ENCODE measurements at regions not wholly inside any gene's neighbourhood (a gene's known extent, or its start where the extent isn't known, plus 50 kb on each side); places are given as distances from the start of the nearest gene placed in this dataset.

DNA sequence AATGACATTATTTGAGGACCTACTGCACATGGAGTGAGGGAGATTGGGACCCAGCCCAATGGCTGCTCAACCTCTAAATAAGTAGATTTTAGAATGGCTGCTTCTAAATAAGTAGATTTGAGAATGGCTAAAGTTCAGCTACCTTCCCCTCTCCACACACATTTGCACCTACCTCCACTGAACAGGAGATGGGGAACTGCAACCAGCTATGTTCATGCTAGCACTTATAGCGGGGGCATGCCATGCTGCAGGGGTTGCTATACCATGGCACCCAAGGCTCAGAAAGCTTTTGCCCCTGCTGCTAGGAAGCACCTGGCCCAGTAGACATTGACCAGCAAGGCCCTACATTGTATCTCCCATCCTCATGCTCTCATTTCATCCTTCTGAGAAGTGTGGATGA lies 70.2 kb upstream of the MAOA start:
- Mint-ChIP-seq H3K27ac (ENCODE audit: unreplicated experiment) (no peak overlapping the region), H3K4me1 (ENCODE audit: low read depth, unreplicated experiment) (no peaks in the 10 kb centered on the region), H3K36me3 (ENCODE audit: unreplicated experiment) (no peaks in the 10 kb centered on the region), H3K4me3 (ENCODE audit: unreplicated experiment) (no peak overlapping the region), H3K27me3 (ENCODE audit: unreplicated experiment) (no peaks in the 10 kb centered on the region), H3K9me3 (ENCODE audit: unreplicated experiment) (no peaks in the 10 kb centered on the region)
- DNase-seq: no peak
- TF ChIP-seq, protein P1, sequence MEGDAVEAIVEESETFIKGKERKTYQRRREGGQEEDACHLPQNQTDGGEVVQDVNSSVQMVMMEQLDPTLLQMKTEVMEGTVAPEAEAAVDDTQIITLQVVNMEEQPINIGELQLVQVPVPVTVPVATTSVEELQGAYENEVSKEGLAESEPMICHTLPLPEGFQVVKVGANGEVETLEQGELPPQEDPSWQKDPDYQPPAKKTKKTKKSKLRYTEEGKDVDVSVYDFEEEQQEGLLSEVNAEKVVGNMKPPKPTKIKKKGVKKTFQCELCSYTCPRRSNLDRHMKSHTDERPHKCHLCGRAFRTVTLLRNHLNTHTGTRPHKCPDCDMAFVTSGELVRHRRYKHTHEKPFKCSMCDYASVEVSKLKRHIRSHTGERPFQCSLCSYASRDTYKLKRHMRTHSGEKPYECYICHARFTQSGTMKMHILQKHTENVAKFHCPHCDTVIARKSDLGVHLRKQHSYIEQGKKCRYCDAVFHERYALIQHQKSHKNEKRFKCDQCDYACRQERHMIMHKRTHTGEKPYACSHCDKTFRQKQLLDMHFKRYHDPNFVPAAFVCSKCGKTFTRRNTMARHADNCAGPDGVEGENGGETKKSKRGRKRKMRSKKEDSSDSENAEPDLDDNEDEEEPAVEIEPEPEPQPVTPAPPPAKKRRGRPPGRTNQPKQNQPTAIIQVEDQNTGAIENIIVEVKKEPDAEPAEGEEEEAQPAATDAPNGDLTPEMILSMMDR (IDR thresholded peaks at IDR 0.05; ENCODE audit: partially characterized antibody, unreplicated experiment): no peak

DNA sequence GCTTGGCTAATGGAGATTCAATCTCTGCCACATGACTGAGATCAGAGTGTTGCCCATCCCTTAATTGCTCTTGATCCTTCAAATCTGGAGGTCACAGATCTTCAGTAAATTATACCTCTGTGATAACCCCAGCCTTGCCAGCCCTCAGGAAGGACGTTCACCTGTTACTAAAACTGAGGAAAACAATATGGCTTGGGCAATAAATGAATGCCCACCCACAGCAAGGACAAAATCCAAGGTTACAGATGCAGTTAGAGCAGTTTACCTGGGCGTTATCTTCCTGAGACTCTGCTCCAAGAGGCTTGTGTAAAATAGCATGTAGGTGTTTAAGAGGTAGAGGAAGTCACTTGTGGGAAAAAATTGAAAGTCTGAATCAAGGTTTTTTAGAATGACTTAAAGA lies 69.3 kb upstream of the MAOA start:
- DNase-seq: no peak
- H3K4me1 Mint-ChIP-seq (ENCODE audit: low read depth, unreplicated experiment): no peaks in the 10 kb centered on the region
- no peak overlapping the region for H3K27ac Mint-ChIP-seq (ENCODE audit: unreplicated experiment)
- H3K9me3 Mint-ChIP-seq (ENCODE audit: unreplicated experiment): no peaks in the 10 kb centered on the region
- TF ChIP-seq, protein P1 (IDR thresholded peaks at IDR 0.05; ENCODE audit: partially characterized antibody, unreplicated experiment): no peak
- no peaks in the 10 kb centered on the region for H3K27me3 Mint-ChIP-seq (ENCODE audit: unreplicated experiment)
- no peak overlapping the region for H3K4me3 Mint-ChIP-seq (ENCODE audit: unreplicated experiment)
- H3K36me3 Mint-ChIP-seq (ENCODE audit: unreplicated experiment): no peaks in the 10 kb centered on the region

DNA sequence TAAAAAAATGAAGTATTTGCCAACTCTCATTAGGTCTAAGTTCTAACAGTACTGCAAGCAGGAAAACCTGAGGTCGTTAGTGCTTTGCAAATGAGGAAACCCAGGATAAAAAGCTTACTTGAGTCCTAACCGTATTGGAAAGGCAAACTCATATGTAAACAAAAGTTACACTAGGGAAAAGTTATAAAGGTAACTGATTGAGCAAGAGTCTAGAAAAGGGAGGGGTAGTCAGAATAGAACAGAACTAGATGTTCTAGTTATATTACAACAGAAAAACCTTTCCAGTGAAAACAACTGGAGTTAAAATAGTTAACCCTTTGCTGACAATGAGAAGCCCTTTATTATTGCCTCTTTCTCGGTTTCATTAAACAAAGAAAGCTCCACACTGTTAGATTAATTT lies 66.4 kb upstream of the MAOA start:
- Mint-ChIP-seq H3K9me3 (ENCODE audit: unreplicated experiment) (no peaks in the 10 kb centered on the region), H3K27me3 (ENCODE audit: unreplicated experiment) (no peaks in the 10 kb centered on the region), H3K4me1 (ENCODE audit: low read depth, unreplicated experiment) (no peaks in the 10 kb centered on the region), H3K4me3 (ENCODE audit: unreplicated experiment) (no peak overlapping the region), H3K36me3 (ENCODE audit: unreplicated experiment) (no peaks in the 10 kb centered on the region), H3K27ac (ENCODE audit: unreplicated experiment) (no peak overlapping the region)
- no peak for DNase-seq
- TF ChIP-seq, protein P1 (IDR thresholded peaks at IDR 0.05; ENCODE audit: partially characterized antibody, unreplicated experiment): no peak

DNA sequence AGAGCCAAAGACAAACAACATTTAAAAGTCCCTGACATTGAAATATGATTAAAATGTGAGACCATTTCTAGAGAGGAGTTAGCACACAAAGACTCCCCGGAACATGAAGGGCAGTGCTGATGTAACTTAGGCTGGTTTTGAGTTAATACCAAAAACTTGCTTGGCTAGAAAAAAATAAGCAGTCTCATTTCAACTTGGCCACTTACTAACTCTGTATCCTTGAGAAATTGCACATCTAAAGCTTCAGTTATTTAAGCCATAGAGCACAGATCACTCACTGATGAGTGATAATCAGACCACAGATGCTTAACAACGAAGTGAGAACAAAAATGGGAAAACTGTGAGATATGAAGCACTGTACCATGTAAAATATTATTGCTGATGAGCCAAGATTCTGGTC lies 65.9 kb upstream of the MAOA start:
- Mint-ChIP-seq H3K36me3 (ENCODE audit: unreplicated experiment) (no peaks in the 10 kb centered on the region), H3K9me3 (ENCODE audit: unreplicated experiment) (no peaks in the 10 kb centered on the region), H3K4me1 (ENCODE audit: low read depth, unreplicated experiment) (no peaks in the 10 kb centered on the region), H3K4me3 (ENCODE audit: unreplicated experiment) (no peak overlapping the region), H3K27ac (ENCODE audit: unreplicated experiment) (no peak overlapping the region), H3K27me3 (ENCODE audit: unreplicated experiment) (no peaks in the 10 kb centered on the region)
- TF ChIP-seq, protein P1 (IDR thresholded peaks at IDR 0.05; ENCODE audit: partially characterized antibody, unreplicated experiment): no peak
- no peak for DNase-seq

DNA sequence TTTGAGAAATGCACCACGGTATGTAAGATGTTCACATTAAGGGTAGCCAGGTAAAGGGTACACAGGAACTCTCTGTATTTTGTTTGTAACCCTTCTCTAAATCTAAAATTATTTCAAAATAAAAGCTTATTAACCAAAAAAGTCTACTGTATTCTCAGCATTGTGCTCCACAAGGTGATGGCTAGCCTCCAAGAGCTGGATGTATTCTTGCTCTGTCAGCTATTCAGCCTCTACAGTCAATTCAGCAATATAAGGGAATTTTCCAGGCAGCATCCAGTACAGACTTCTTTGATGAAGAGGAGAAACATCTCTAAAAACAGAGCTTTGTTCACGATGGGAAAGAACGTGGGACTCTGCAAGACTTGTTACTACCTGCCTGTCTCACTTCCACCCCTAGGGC lies 63.5 kb upstream of the MAOA start:
- Mint-ChIP-seq H3K27me3 (ENCODE audit: unreplicated experiment) (no peaks in the 10 kb centered on the region), H3K4me3 (ENCODE audit: unreplicated experiment) (no peak overlapping the region), H3K36me3 (ENCODE audit: unreplicated experiment) (no peaks in the 10 kb centered on the region), H3K9me3 (ENCODE audit: unreplicated experiment) (no peaks in the 10 kb centered on the region), H3K27ac (ENCODE audit: unreplicated experiment) (no peak overlapping the region), H3K4me1 (ENCODE audit: low read depth, unreplicated experiment) (no peaks in the 10 kb centered on the region)
- no peak for DNase-seq
- TF ChIP-seq, protein P1 (IDR thresholded peaks at IDR 0.05; ENCODE audit: partially characterized antibody, unreplicated experiment): no peak
